HG03571 (cell line): ENCODE measurements at regions not wholly inside any gene's neighbourhood (a gene's known extent, or its start where the extent isn't known, plus 50 kb on each side); places are given as distances from the start of the nearest gene placed in this dataset.

ENCODE experiments used
- ATAC-seq: cut with Tn5 transposase; IDR thresholded peaks from one replicate; pipeline ENCODE4 v1.9.1; 2021; ENCODE audit not compliant: unreplicated experiment

GRCh38 chr18:61062258-61062657 is 271.0 kb upstream of the CDH20 start:
- no peak for ATAC-seq

GRCh38 chr18:61064911-61065310 is 268.3 kb upstream of the CDH20 start:
- ATAC-seq: no peak

GRCh38 chr18:61076986-61077385 is 256.2 kb upstream of the CDH20 start:
- ATAC-seq: no peak

DNA sequence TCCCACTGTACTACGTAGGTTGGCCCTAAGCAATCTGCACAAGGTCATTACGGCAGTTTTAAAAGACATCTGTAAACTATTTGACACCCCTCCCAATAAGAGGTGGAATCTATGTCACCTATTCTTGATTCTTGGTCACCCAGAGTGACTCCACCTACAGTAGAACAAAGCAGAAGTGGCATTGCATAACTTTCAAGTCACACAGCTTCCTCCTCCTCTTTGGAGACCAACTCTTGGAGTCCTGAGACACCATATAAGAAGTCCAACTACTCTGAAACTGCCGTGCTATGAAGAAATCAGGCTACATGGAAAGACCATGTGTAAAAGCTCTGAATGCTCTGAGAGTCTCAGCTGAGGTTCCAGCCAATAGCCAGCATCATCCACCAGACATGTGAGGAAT is 253.5 kb upstream of the CDH20 start:
- ATAC-seq: no peak

DNA sequence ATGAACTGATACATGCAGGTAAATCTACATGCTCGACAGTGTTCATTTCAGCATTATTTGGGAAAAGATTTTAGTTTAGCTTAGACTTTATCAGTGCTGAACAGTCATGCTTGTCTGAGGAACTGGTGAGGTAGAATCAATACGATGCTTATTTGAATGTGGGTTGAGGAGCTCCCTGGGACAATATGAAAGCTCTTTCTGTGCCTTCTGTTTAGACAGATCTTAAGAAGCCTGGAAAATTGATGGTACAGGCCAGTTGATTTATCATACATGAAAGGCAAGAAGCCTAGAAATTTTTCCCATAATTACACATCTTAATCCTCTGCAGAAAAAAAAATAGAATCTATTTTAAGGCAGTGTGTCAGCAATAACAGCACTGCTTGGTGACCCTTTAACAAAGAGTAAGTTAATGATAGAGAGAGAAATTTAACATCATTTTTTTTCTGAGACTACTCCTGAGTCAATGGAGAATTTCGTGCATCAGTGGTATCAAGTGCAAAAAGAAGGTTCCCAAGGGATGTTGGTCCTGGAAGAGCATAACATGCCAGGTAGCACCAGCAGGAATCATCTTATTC is 252.2 kb upstream of the CDH20 start:
- no peak for ATAC-seq

DNA sequence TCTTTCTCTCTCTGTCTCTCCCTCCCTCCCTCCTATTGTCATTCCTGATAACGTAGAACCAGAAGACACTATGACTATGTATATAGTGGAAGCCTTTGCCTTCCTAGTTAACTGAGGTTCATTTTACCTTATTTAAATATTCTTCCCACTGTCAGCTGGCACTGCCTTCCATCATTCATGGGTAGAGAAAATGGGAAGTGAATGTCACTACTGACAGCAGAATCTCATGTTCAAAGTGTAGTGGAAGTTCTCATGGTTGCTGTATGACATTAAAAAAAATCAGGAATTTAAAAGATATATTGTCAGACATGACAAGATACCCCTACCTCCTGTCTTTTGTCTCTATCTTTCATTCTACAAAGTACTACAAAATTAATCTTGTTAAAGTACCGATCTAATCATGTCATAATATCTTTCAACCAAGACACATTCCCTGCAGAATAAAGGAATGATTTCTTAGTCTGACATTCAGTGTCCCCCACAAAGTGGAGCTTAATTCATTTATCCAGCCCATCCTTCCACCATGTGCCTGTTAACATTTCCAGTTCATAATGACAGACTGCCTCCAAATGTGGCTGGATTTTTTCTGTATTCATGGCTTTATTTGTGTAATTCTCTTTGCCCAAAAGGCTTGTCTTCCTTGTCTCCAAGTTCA is 250.1 kb upstream of the CDH20 start:
- no peak for ATAC-seq

DNA sequence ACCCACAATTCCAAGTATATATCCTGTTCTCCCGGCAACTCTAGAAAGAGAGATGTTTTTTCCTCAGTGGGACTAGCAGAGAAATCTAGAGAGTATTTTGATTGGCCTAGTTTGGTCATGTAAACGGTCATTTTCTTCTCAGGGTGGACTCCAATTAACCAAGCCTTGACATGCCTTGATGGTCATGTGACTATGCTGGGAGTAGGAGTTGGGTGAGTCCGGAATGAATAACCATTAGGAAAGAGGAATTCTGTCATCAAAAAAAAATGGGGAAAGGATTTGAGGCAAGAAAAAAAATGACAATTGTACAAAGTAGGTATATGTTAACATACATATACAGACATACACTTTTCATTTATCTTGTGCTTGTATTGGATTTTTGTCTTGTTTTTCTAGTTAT is 248.2 kb upstream of the CDH20 start:
- ATAC-seq: no peak

DNA sequence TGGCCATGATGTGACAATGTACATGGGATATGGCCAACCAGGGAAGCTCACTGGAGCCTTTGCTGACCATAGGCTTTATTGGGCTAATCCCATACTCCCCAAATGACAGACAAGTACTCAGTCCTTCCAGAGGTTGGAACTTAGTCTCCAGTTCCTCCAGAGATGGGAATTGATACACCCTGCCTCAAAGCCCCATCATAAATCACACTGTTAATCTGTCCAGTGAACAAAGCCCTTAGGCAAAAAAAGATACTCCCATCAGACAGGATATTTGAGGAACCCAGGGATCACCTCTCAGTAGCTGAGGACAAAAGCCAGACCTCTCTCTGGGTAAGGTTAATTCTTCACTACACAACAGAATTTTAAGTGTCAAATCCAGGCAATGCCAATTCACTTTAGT is 247.5 kb upstream of the CDH20 start:
- no peak for ATAC-seq

- no peak for ATAC-seq
Measured at GRCh38 chr18:61086657-61087056, 246.6 kb upstream of the CDH20 start.

DNA sequence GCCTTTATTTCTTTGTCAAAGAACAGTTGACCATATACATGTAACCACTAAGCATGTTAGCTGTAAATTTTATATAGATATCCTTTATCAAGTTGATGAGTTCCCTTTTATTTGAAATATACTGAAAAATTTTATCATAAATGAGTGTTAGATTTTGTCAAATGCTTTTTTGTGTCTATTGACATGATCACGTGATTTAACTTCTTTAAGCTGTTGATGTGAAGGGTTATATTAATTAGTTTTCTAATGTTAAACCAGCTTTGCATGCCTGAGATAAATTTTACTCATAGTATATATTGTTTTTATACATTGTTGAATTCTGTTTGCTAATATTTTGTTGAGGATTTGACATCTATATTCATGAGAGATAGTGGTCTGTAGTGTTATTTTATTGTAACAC is 241.9 kb upstream of the CDH20 start:
- no peak for ATAC-seq

DNA sequence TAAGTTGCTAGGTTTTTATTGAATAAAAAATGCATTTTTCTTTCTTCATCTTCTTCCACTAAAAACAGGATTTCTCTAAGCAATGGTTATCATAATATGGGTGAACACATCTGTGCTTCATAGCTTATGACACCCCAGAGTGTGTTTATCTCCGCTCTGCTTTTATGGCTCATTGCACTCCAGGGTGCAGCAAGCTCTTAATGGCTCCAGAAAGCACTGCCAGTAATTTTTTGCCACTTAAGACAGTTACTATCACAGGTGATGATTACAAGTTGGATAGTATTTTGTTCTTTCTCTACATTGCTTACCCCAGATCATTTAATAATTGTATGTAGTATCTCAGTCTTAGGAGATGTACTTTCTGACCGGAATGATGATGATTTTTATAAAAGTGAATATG is 239.3 kb upstream of the CDH20 start:
- no peak for ATAC-seq

- ATAC-seq: no peak
Measured at GRCh38 chr18:61096226-61096625, 237.0 kb upstream of the CDH20 start.

- ATAC-seq: no peak
Measured at GRCh38 chr18:61107113-61107512, 226.1 kb upstream of the CDH20 start.

DNA sequence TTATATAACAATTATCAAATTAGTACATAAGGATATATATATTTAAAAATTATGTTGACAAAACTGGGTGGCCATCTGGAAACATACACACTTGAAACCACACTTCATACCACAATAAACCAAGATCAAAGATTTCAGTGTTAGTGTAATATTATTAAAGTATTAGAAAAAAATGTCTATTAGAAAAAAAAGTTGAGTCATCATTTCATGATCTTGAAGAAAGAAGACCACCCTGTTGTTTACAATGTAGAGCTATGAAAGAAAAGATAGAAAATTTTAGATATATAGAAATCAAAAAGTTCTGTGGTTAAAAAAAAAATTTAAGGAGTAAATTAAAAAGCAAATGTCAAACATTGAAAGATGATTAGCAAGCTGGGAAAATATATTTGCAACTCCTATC is 224.5 kb upstream of the CDH20 start:
- no peak for ATAC-seq

DNA sequence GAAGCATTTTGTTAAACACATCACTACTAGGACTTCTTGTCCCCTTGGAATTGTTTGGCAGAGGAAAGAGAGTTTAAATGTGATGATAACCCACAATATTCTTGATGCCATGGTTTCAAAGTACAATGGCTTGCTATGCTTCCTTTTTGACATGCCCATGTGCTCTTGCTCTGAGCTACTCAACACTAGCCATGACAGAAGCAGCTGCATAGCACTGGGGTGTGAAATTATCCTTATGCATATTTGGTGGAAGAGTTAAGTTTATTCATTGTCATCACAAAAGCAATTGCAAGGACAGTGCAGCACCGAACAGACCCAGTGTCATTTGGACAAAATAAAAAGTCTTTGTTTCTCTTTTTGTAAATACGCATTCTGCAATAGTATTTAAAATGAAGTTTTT is 209.9 kb upstream of the CDH20 start:
- no peak for ATAC-seq

GRCh38 chr18:61127714-61128467 is 205.3 kb upstream of the CDH20 start:
- ATAC-seq: no peak

DNA sequence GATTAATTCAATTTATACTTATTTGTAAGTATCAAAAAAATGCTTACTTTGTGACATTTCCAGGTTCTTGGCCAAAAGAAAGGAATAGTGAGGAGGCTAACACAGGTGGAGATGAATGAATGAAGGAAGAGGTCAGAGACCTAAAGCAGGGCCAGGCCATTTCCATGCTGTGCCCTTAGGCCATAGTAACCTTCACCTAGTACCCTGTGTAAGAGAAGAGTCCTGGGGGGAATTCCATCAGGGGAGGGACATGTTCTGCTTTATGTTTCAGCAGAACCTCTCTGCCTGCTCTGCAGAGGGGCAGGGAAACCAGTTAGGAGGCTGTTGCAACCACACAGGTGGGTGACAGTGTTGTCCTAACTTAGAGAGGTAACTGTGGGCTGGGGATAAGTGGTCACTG is 204.2 kb upstream of the CDH20 start:
- ATAC-seq: no peak

GRCh38 chr18:61132031-61132430 is 201.2 kb upstream of the CDH20 start:
- no peak for ATAC-seq

DNA sequence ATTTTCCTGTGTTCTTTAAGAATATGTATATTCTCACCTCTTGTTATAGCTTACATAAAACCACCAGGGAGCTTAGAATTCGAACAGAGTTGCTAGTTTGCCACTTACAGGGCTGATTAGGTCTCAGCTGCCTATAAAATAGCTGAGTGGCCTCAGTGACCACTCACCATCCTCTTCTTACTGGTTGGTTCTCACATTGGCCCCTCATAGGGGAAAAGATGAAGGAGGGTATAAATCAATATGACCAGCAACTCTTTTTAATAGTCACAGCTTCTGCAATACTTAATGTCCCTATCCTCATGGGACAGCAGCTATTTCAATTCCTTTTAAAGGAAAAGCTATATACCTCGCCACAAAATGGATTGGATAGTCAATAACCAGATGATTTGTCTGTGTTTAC is 199.4 kb upstream of the CDH20 start:
- ATAC-seq: no peak

DNA sequence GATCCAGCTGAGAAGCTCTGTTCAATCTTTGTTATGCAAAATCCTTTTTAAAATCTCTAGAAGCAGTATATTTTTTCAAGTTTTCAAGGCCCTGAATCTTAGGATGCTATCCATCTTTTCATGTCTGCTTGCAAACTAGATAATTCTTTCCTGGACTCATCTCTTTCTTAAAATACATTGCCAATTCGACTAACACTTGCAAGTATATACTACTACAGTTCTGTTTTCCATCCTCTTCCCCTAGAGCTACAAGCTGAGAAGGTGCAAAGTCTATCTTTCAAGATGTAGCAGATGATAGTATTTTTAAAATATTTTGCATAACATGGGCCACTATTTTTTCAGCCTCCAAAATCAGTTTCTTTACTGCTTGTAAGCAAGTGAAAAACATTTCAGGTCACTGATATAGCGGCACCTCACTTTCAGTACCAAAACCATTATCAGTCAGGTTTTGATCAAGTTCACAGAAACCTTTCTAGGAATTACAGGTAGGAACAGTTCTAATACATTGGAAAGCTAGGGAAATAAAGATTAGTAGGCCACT is 196.4 kb upstream of the CDH20 start:
- ATAC-seq: no peak

GRCh38 chr18:61141691-61142090 is 191.5 kb upstream of the CDH20 start:
- ATAC-seq: no peak

GRCh38 chr18:61148322-61148721 is 184.9 kb upstream of the CDH20 start:
- no peak for ATAC-seq
